ENCODE measurements at regions not wholly inside any gene's neighbourhood (a gene's known extent, or its start where the extent isn't known, plus 50 kb on each side); places are given as distances from the start of the nearest gene placed in this dataset.

- H3K4me3 ChIP-seq = no peak overlapping the region
- WGBS, 4 donors = 50 to 75% (median 73%) methylated on average over 1 to 3 of the region's 3 CpGs
- TF ChIP-seq POLR2A (IDR thresholded peaks at IDR 0.05) (no peak), CTCF (IDR thresholded peaks at IDR 0.05) (no peak)
- H3K27me3 ChIP-seq = no peaks in the 10 kb centered on the region
- DNase-seq = peak in 6 of 7 donors; percentile 47 to 86 (median 63)
- no peaks in the 10 kb centered on the region for H3K9me3 ChIP-seq (replicated peaks in 1 of 3)
- intact Hi-C loops (cut with DNase I) = no loop called here
- no peaks in the 10 kb centered on the region for H3K36me3 ChIP-seq (replicated peaks in 1 of 2)
- H3K4me1 ChIP-seq (replicated peaks in 1 of 2) = no peaks in the 10 kb centered on the region
- H3K27ac ChIP-seq = peak overlapping the region in 1 of 5 donors; percentile 53
These were observed 60.6 kb upstream of the ARNT2 start for GRCh38 chr15:80343554-80343992.

- Histone ChIP-seq H3K4me3 (no peak overlapping the region), H3K9me3 (replicated peaks in 1 of 3) (no peaks in the 10 kb centered on the region), H3K27me3 (no peaks in the 10 kb centered on the region), H3K27ac (no peak overlapping the region), H3K36me3 (replicated peaks in 1 of 2) (no peaks in the 10 kb centered on the region), H3K4me1 (replicated peaks in 1 of 2) (no peaks in the 10 kb centered on the region)
- DNase-seq = no peak
- intact Hi-C loops (cut with DNase I) = no loop called here
- TF ChIP-seq CTCF (IDR thresholded peaks at IDR 0.05) (no peak), POLR2A (IDR thresholded peaks at IDR 0.05) (no peak)
- WGBS, 4 donors = 75 to 96% (median 82%) methylated on average over 1 of the region's 1 CpG
These were observed 53.1 kb upstream of the ARNT2 start for GRCh38 chr15:80350941-80351610.
